Activated T-helper 9 cell treated with anti-CD3 and anti-CD28 coated beads, Interleukin-2, amount 50 U/mL, for 16 hours (primary cell): ENCODE measurements at regions not wholly inside any gene's neighbourhood (a gene's known extent, or its start where the extent isn't known, plus 50 kb on each side); places are given as distances from the start of the nearest gene placed in this dataset.
"Not testable (repeated sequence)": the region's sequence is repeated elsewhere in the genome, so short reads cannot be mapped to it uniquely, and the experiment has no call there.

Experiments used
- DNase-seq: peaks from one replicate; pipeline ENCODE4 v3.0.0-alpha.2; 2020; ENCODE audit warnings: low read depth

- DNase-seq, result no peak
Measured at GRCh38 chrX:5305452-5305851, 923.2 kb downstream of the NLGN4X start.

- no peak for DNase-seq
Measured at GRCh38 chrX:5295004-5295403, 933.7 kb downstream of the NLGN4X start.

GRCh38 chrX:5290635-5291034, 938.0 kb downstream of the NLGN4X start:
- no peak for DNase-seq

GRCh38 chrX:5289949-5290348, 938.7 kb downstream of the NLGN4X start:
- not testable (repeated sequence) for DNase-seq

GRCh38 chrX:5278908-5279307, 949.8 kb downstream of the NLGN4X start:
- DNase-seq, result no peak

GRCh38 chrX:5265324-5265850, 963.3 kb downstream of the NLGN4X start:
- no peak for DNase-seq

- no peak for DNase-seq
Measured at GRCh38 chrX:5250106-5250505, 978.6 kb downstream of the NLGN4X start.

GRCh38 chrX:5242091-5242790, 986.4 kb downstream of the NLGN4X start:
- no peak for DNase-seq

GRCh38 chrX:5236749-5237148, 991.9 kb downstream of the NLGN4X start:
- no peak for DNase-seq

GRCh38 chrX:5236096-5236495, 992.6 kb downstream of the NLGN4X start:
- DNase-seq, result no peak

- DNase-seq, result no peak
Measured at GRCh38 chrX:5233830-5234229, 994.8 kb downstream of the NLGN4X start.

- no peak for DNase-seq
Measured at GRCh38 chrX:5220421-5220820, 1008.2 kb downstream of the NLGN4X start.

GRCh38 chrX:5194806-5195205, 1033.9 kb downstream of the NLGN4X start:
- DNase-seq, result no peak

GRCh38 chrX:5180135-5180741, 1048.4 kb downstream of the NLGN4X start:
- no peak for DNase-seq

- no peak for DNase-seq
Measured at GRCh38 chrX:5176766-5177165, 1051.9 kb downstream of the NLGN4X start.

GRCh38 chrX:5163663-5164062, 1065.0 kb downstream of the NLGN4X start:
- no peak for DNase-seq

GRCh38 chrX:5155301-5155700, 1073.4 kb downstream of the NLGN4X start:
- DNase-seq, result no peak

- DNase-seq, result no peak
Measured at GRCh38 chrX:5145957-5146356, 1082.7 kb downstream of the NLGN4X start.

GRCh38 chrX:5142644-5143043, 1086.0 kb downstream of the NLGN4X start:
- no peak for DNase-seq

- DNase-seq, result no peak
Measured at GRCh38 chrX:5122181-5122678, 1106.4 kb downstream of the NLGN4X start.

- no peak for DNase-seq
Measured at GRCh38 chrX:5117816-5118215, 1110.9 kb downstream of the NLGN4X start.

GRCh38 chrX:5113128-5113527, 1115.5 kb downstream of the NLGN4X start:
- no peak for DNase-seq

GRCh38 chrX:5100004-5100403, 1128.7 kb downstream of the NLGN4X start:
- no peak for DNase-seq

- DNase-seq, result no peak
Measured at GRCh38 chrX:5086388-5086787, 1142.3 kb downstream of the NLGN4X start.
